Trophoblast cell (in vitro differentiated cells and primary cell): ENCODE measurements at regions not wholly inside any gene's neighbourhood (a gene's known extent, or its start where the extent isn't known, plus 50 kb on each side); places are given as distances from the start of the nearest gene placed in this dataset.

Source experiments
- DNase-seq, 2 donors: peaks; one replicate each; pipeline ENCODE4 v3.0.0-alpha.2; 2016
- H2AFZ ChIP-seq: 2 replicates; pipeline ENCODE4 v1.6.1; 2013; ENCODE audit warnings: low read length, moderate library complexity, mild to moderate bottlenecking; ENCODE audit not compliant: insufficient read depth, poor library complexity
- H2AK5ac ChIP-seq: 2 replicates; pipeline ENCODE4 v1.6.1; 2013; ENCODE audit warnings: mild to moderate bottlenecking, low read length
- H2BK120ac ChIP-seq: 2 replicates; pipeline ENCODE4 v1.6.1; 2013; ENCODE audit warnings: low read length, mild to moderate bottlenecking, moderate library complexity; ENCODE audit not compliant: insufficient read depth, poor library complexity
- H2BK12ac ChIP-seq: 2 replicates; pipeline ENCODE4 v1.6.1; 2013; ENCODE audit warnings: mild to moderate bottlenecking, low read length, moderate library complexity
- H2BK5ac ChIP-seq: 2 replicates; pipeline ENCODE4 v1.6.1; 2013; ENCODE audit warnings: low read length, low read depth, moderate library complexity, mild to moderate bottlenecking; ENCODE audit not compliant: poor library complexity
- H3K14ac ChIP-seq: 2 replicates; pipeline ENCODE4 v1.6.1; 2013; ENCODE audit warnings: mild to moderate bottlenecking, low read length
- H3K18ac ChIP-seq: 2 replicates; pipeline ENCODE4 v1.6.1; 2013; ENCODE audit warnings: mild to moderate bottlenecking, low read length
- H3K23ac ChIP-seq: 2 replicates; pipeline ENCODE4 v1.6.1; 2013; ENCODE audit warnings: low read length
- H3K27ac ChIP-seq: 2 replicates; pipeline ENCODE4 v1.5.1; 2013; ENCODE audit warnings: low read depth, mild to moderate bottlenecking, inconsistent platforms, low read length, moderate library complexity
- H3K27me3 ChIP-seq: 2 replicates; pipeline ENCODE4 v1.6.1; 2013; ENCODE audit warnings: inconsistent platforms, mild to moderate bottlenecking, low read length, moderate library complexity; ENCODE audit not compliant: insufficient read depth
- H3K36me3 ChIP-seq, 2 experiments: 1 replicate in 1 of 2; 2 replicates in 1 of 2; pipeline ENCODE4 v1.6.1; 2013; ENCODE audit warnings: low read length in 2 of 2, mild to moderate bottlenecking in 2 of 2, moderate library complexity in 1 of 2; ENCODE audit not compliant: insufficient read depth in 2 of 2, control insufficient read depth in 1 of 2
- H3K4ac ChIP-seq: 2 replicates; pipeline ENCODE4 v1.6.1; 2013; ENCODE audit warnings: low read depth, mild to moderate bottlenecking, low read length, moderate library complexity
- H3K4me1 ChIP-seq, 2 experiments: 1 replicate in 1 of 2; 2 replicates in 1 of 2; pipeline ENCODE4 v1.6.1; 2013; ENCODE audit warnings: low read length in 2 of 2, mild to moderate bottlenecking in 2 of 2, moderate library complexity in 1 of 2; ENCODE audit not compliant: insufficient read depth in 2 of 2, control insufficient read depth in 1 of 2
- H3K4me2 ChIP-seq: 2 replicates; pipeline ENCODE4 v1.6.1; 2013; ENCODE audit warnings: inconsistent platforms, mild to moderate bottlenecking, low read length, moderate library complexity
- H3K4me3 ChIP-seq: 2 replicates; pipeline ENCODE4 v1.5.1; 2013; ENCODE audit warnings: mild to moderate bottlenecking, low read depth, low read length, inconsistent platforms
- H3K79me1 ChIP-seq: one replicate; pipeline ENCODE4 v1.6.1; 2013; ENCODE audit warnings: low read length
- H3K79me2 ChIP-seq: 2 replicates; pipeline ENCODE4 v1.6.1; 2013; ENCODE audit warnings: low read length, mild to moderate bottlenecking; ENCODE audit not compliant: control insufficient read depth, insufficient read depth, poor library complexity
- H3K9ac ChIP-seq: 2 replicates; pipeline ENCODE4 v1.6.1; 2013; ENCODE audit warnings: mild to moderate bottlenecking, low read length
- H3K9me3 ChIP-seq: 2 replicates; pipeline ENCODE4 v1.6.1; 2013; ENCODE audit warnings: low read depth, mild to moderate bottlenecking, control low read depth, inconsistent platforms, low read length; ENCODE audit not compliant: insufficient read depth
- H4K12ac ChIP-seq: 2 replicates; pipeline ENCODE4 v1.6.1; 2013; ENCODE audit warnings: low read depth, mild to moderate bottlenecking, low read length, moderate library complexity
- H4K8ac ChIP-seq: 2 replicates; pipeline ENCODE4 v1.6.1; 2013; ENCODE audit warnings: low read depth, mild to moderate bottlenecking, low read length, moderate library complexity
- H4K91ac ChIP-seq: one replicate; pipeline ENCODE4 v1.6.1; 2013; ENCODE audit warnings: low read depth, mild to moderate bottlenecking, low read length, moderate library complexity
- WGBS: extraction: QIAGEN DNeasy Blood & Tissue Kit; methylation state at CpG from one replicate; pipeline ENCODE4 v1.1.7; 2013; ENCODE audit warnings: missing lambda C conversion rate; ENCODE audit not compliant: insufficient read length, insufficient coverage; ENCODE audit errors: extremely low coverage; 5-methylcytosine and 5-hydroxymethylcytosine counted together

- H3K27ac ChIP-seq: no peak overlapping the region
- no peak overlapping the region for H4K91ac ChIP-seq
- no peak overlapping the region for H2BK120ac ChIP-seq
- no peaks in the 10 kb centered on the region for H3K9me3 ChIP-seq
- no peak overlapping the region for H3K4me3 ChIP-seq
- H3K14ac ChIP-seq: no peak overlapping the region
- no peak overlapping the region for H2BK5ac ChIP-seq
- no peaks in the 10 kb centered on the region for H3K27me3 ChIP-seq
- no peak overlapping the region for H3K9ac ChIP-seq
- H3K4me1 ChIP-seq: no peaks in the 10 kb centered on the region
- H2BK12ac ChIP-seq: no peak overlapping the region
- no peaks in the 10 kb centered on the region for H3K79me2 ChIP-seq
- no peak overlapping the region for H2AK5ac ChIP-seq
- H3K36me3 ChIP-seq: no peaks in the 10 kb centered on the region
- no peak overlapping the region for H4K8ac ChIP-seq
- H3K23ac ChIP-seq: no peak overlapping the region
- no peaks in the 10 kb centered on the region for H3K79me1 ChIP-seq
- no peak overlapping the region for H4K12ac ChIP-seq
- no CpG with 5 or more reads among the region's 5 CpGs for WGBS
- no peak overlapping the region for H2AFZ ChIP-seq
- no peak overlapping the region for H3K4ac ChIP-seq
- no peak overlapping the region for H3K4me2 ChIP-seq
- no peak for DNase-seq
- no peak overlapping the region for H3K18ac ChIP-seq
These were observed 50.3 kb upstream of the SLC2A13 start for GRCh38 chr12:40156021-40156764.
